ENCODE measurements at regions not wholly inside any gene's neighbourhood (a gene's known extent, or its start where the extent isn't known, plus 50 kb on each side); places are given as distances from the start of the nearest gene placed in this dataset.
"Not testable (repeated sequence)": the region's sequence is repeated elsewhere in the genome, so short reads cannot be mapped to it uniquely, and the experiment has no call there.

DNA sequence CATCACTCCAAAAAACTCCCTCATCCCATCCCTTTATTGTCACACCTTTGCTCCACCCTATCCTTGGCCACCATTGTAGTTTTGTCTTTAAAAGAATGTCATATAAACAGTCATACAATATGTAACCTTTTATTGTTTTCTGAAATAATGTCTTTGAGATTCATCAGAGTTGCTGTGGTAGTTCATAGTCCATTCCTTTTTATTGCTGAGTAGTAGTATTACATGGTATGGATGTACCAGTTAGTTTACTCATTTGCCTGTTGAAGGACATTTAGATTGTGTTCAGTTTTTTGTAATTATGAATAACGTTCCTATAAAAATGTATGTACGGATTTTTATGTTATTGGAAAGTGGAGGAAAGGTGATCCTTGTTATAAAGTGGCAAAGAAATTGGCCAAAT, 171.8 kb upstream of the GCFC2 start:
- ATAC-seq, result no peak
- TF ChIP-seq MAX (IDR thresholded peaks at IDR 0.05), result no peak
- TF ChIP-seq CEBPB (IDR thresholded peaks at IDR 0.05; ENCODE audit: low read depth), result no peak
- TF ChIP-seq, protein P1, sequence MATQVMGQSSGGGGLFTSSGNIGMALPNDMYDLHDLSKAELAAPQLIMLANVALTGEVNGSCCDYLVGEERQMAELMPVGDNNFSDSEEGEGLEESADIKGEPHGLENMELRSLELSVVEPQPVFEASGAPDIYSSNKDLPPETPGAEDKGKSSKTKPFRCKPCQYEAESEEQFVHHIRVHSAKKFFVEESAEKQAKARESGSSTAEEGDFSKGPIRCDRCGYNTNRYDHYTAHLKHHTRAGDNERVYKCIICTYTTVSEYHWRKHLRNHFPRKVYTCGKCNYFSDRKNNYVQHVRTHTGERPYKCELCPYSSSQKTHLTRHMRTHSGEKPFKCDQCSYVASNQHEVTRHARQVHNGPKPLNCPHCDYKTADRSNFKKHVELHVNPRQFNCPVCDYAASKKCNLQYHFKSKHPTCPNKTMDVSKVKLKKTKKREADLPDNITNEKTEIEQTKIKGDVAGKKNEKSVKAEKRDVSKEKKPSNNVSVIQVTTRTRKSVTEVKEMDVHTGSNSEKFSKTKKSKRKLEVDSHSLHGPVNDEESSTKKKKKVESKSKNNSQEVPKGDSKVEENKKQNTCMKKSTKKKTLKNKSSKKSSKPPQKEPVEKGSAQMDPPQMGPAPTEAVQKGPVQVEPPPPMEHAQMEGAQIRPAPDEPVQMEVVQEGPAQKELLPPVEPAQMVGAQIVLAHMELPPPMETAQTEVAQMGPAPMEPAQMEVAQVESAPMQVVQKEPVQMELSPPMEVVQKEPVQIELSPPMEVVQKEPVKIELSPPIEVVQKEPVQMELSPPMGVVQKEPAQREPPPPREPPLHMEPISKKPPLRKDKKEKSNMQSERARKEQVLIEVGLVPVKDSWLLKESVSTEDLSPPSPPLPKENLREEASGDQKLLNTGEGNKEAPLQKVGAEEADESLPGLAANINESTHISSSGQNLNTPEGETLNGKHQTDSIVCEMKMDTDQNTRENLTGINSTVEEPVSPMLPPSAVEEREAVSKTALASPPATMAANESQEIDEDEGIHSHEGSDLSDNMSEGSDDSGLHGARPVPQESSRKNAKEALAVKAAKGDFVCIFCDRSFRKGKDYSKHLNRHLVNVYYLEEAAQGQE (IDR thresholded peaks at IDR 0.05; ENCODE audit: low read depth), result no peak
- no peak for TF ChIP-seq EZH2phosphoT487 (IDR thresholded peaks at IDR 0.05; ENCODE audit: borderline replicate concordance)
- TF ChIP-seq JUND (IDR thresholded peaks at IDR 0.05), result no peak
- no peak for TF ChIP-seq CBX3 (IDR thresholded peaks at IDR 0.05; ENCODE audit: low read depth)
- POLR2A ChIA-PET, result no interaction called here
- H3K79me2 ChIP-seq (ENCODE audit: insufficient read depth, low read length), result no peaks in the 10 kb centered on the region
- H3K36me3 ChIP-seq (ENCODE audit: control insufficient read depth in 1 of 2, insufficient read depth in 2 of 2, low read length in 2 of 2), result no peaks in the 10 kb centered on the region
- no peak overlapping the region for H2AFZ ChIP-seq (ENCODE audit: low read depth, low read length, poor library complexity, severe bottlenecking)
- RAD21 ChIA-PET (ENCODE audit: low non-redundant PET in 1 of 2, low total read pairs in 2 of 2, uncharacterized antibody in 2 of 2, unreplicated experiment in 2 of 2), result no interaction called here
- intact Hi-C loops (cut with micrococcal nuclease), result no loop called here
- no peaks in the 10 kb centered on the region for H3K27me3 ChIP-seq (ENCODE audit: insufficient read depth, low read length)
- no peak overlapping the region for H3K4me2 ChIP-seq (ENCODE audit: low read length)
- H4K20me1 ChIP-seq (ENCODE audit: insufficient read depth), result no peaks in the 10 kb centered on the region; the same call in 1 of the 2 replicates
- CTCF ChIA-PET, result no interaction called here
- BruUV-seq (replicated peaks), result no TSS peak
- no peaks in the 10 kb centered on the region for H3K4me1 ChIP-seq (ENCODE audit: control insufficient read depth in 1 of 2, insufficient read depth in 2 of 2, low read length in 2 of 2)
- no peak for DNase-seq (ENCODE audit: low read depth, low spot score)
- 0 out of 4 replicates have a peak, but pooled peaks cover 0 to 3% of the 10 kb centered on the region in 2 experiments for H3K9me3 ChIP-seq (ENCODE audit: control insufficient read depth in 1 of 2, insufficient read depth in 1 of 2, low read depth in 1 of 2, low read length in 2 of 2)
- H3K4me3 ChIP-seq (replicated peaks in 1 of 2; ENCODE audit: low read depth in 1 of 2, low read length in 2 of 2), result no peak overlapping the region
- no peaks in the 10 kb centered on the region for H3K9me2 ChIP-seq (ENCODE audit: insufficient read depth)
- H3K9ac ChIP-seq (ENCODE audit: low read length), result no peak overlapping the region
- H3K27ac ChIP-seq (ENCODE audit: low read depth, low read length), result no peak overlapping the region

DNA sequence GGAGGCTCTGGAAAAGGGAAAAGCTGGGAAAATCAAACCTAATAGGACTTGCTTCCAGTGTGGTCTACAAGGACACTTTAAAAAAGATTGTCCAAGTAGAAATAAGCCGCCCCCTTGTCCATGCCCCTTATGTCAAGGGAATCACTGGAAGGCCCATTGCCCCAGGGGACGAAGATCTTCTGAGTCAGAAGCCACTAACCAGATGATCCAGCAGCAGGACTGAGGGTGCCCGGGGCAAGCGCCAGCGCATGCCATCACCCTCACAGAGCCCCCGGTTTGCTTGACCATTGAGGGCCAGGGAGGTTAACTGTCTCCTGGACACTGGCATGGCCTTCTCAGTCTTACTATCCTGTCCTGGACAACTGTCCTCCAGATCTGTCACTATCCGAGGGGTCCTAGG, 164.9 kb upstream of the GCFC2 start:
- H3K9me3 ChIP-seq (ENCODE audit: control insufficient read depth in 1 of 2, insufficient read depth in 1 of 2, low read depth in 1 of 2, low read length in 2 of 2); H3K9ac ChIP-seq (ENCODE audit: low read length); RAD21 ChIA-PET (ENCODE audit: low non-redundant PET in 1 of 2, low total read pairs in 2 of 2, uncharacterized antibody in 2 of 2, unreplicated experiment in 2 of 2); H3K27me3 ChIP-seq (ENCODE audit: insufficient read depth, low read length); H3K4me3 ChIP-seq (replicated peaks in 1 of 2; ENCODE audit: low read depth in 1 of 2, low read length in 2 of 2); H4K20me1 ChIP-seq (ENCODE audit: insufficient read depth); H3K79me2 ChIP-seq (ENCODE audit: insufficient read depth, low read length); DNase-seq (ENCODE audit: low read depth, low spot score); H3K36me3 ChIP-seq (ENCODE audit: control insufficient read depth in 1 of 2, insufficient read depth in 2 of 2, low read length in 2 of 2); H3K4me2 ChIP-seq (ENCODE audit: low read length); H3K27ac ChIP-seq (ENCODE audit: low read depth, low read length); H3K9me2 ChIP-seq (ENCODE audit: insufficient read depth); ATAC-seq; H3K4me1 ChIP-seq (ENCODE audit: control insufficient read depth in 1 of 2, insufficient read depth in 2 of 2, low read length in 2 of 2); intact Hi-C loops (cut with micrococcal nuclease); POLR2A ChIA-PET; CTCF ChIA-PET; H2AFZ ChIP-seq (ENCODE audit: low read depth, low read length, poor library complexity, severe bottlenecking); BruUV-seq (replicated peaks): not testable (repeated sequence)

DNA sequence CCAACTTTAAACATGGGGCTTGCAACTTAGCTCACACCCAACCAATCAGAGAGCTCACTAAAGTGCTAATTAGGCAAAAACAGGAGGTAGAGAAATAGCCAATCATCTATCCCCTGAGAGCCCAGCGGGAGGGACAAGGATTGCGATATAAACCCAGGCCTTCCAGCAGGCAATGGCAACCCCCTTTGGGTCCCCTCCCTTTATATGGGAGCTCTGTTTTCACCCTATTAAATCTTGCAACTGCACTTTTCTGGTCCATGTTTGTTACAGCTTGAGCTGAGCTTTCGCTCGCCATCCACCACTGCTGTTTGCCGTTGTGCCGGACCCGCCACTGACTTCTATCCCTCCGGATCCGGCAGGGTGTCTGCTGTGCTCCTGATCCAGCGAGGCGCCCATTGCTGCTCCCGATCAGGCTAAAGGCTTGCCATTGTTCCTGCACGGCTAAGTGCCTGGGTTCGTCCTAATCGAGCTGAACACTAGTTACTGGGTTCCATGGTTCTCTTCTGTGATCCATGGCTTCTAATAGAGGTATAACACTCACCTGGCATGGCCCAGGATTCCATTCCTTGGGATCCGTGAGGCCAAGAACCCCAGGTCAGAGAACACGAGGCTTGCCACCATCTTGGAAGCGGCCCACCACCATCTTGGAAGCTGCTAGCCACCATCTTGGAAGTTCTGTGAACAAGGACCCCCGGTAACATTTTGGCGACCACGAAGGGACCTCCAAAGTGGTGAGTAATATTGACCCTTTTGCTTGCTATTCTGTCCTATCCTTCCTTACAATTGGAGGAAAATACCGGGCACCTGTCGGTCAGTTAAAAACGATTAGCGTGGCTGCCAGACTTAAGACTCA, 161.3 kb upstream of the GCFC2 start:
- H2AFZ ChIP-seq (ENCODE audit: low read depth, low read length, poor library complexity, severe bottlenecking); intact Hi-C loops (cut with micrococcal nuclease); POLR2A ChIA-PET; H3K4me2 ChIP-seq (ENCODE audit: low read length); H3K36me3 ChIP-seq (ENCODE audit: control insufficient read depth in 1 of 2, insufficient read depth in 2 of 2, low read length in 2 of 2); BruUV-seq (replicated peaks); RAD21 ChIA-PET (ENCODE audit: low non-redundant PET in 1 of 2, low total read pairs in 2 of 2, uncharacterized antibody in 2 of 2, unreplicated experiment in 2 of 2); H3K9me3 ChIP-seq (ENCODE audit: control insufficient read depth in 1 of 2, insufficient read depth in 1 of 2, low read depth in 1 of 2, low read length in 2 of 2); DNase-seq (ENCODE audit: low read depth, low spot score); CTCF ChIA-PET; H3K27me3 ChIP-seq (ENCODE audit: insufficient read depth, low read length); H3K9ac ChIP-seq (ENCODE audit: low read length); H3K27ac ChIP-seq (ENCODE audit: low read depth, low read length); H4K20me1 ChIP-seq (ENCODE audit: insufficient read depth); H3K79me2 ChIP-seq (ENCODE audit: insufficient read depth, low read length); H3K4me3 ChIP-seq (replicated peaks in 1 of 2; ENCODE audit: low read depth in 1 of 2, low read length in 2 of 2); H3K9me2 ChIP-seq (ENCODE audit: insufficient read depth); ATAC-seq; H3K4me1 ChIP-seq (ENCODE audit: control insufficient read depth in 1 of 2, insufficient read depth in 2 of 2, low read length in 2 of 2): not testable (repeated sequence)
